Breast epithelium (tissue), 3 donors: ENCODE measurements at regions not wholly inside any gene's neighbourhood (a gene's known extent, or its start where the extent isn't known, plus 50 kb on each side); places are given as distances from the start of the nearest gene placed in this dataset.

Experiments used
- POLR2AphosphoS5 ChIP-seq, 3 donors: sonication (generic); formaldehyde crosslinking; IDR thresholded peaks; one replicate each; pipeline ENCODE4 v1.6.1; 2017; ENCODE audit warnings: antibody characterized with exemption in 3 of 3
- TF ChIP-seq, protein P1 (sequence below), 3 donors: fragments of 450-650 bp; IDR thresholded peaks; one replicate each; pipeline ENCODE4 v1.5.1; 2016 to 2017; ENCODE audit warnings: antibody characterized with exemption in 3 of 3, mild to moderate bottlenecking in 3 of 3, moderate library complexity in 3 of 3

DNA sequence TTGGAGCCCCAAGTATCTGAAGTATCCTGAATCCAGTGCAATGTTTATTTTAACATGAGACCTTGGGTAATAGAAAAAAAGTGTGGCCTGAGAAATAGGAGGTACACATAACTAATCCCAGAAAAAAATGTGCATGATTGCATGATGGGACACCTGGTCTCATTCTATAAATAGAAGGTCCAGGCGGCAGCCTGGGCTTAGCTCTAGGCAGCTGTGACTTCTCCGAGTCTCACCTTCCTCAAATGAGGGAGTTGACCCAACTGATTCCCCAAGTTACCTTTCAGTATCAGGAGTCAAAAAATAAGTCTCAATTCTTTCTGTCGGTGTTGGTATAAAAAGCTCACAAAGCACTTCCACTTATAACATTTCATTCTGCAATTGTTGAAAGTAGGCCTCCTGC, 65.9 kb upstream of the CCDC190 start:
- TF ChIP-seq, protein P1, sequence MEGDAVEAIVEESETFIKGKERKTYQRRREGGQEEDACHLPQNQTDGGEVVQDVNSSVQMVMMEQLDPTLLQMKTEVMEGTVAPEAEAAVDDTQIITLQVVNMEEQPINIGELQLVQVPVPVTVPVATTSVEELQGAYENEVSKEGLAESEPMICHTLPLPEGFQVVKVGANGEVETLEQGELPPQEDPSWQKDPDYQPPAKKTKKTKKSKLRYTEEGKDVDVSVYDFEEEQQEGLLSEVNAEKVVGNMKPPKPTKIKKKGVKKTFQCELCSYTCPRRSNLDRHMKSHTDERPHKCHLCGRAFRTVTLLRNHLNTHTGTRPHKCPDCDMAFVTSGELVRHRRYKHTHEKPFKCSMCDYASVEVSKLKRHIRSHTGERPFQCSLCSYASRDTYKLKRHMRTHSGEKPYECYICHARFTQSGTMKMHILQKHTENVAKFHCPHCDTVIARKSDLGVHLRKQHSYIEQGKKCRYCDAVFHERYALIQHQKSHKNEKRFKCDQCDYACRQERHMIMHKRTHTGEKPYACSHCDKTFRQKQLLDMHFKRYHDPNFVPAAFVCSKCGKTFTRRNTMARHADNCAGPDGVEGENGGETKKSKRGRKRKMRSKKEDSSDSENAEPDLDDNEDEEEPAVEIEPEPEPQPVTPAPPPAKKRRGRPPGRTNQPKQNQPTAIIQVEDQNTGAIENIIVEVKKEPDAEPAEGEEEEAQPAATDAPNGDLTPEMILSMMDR (IDR thresholded peaks at IDR 0.05), result no peak
- TF ChIP-seq POLR2AphosphoS5 (IDR thresholded peaks at IDR 0.05), result no peak
